Endothelial cell of umbilical vein (primary cell): ENCODE measurements at regions not wholly inside any gene's neighbourhood (a gene's known extent, or its start where the extent isn't known, plus 50 kb on each side); places are given as distances from the start of the nearest gene placed in this dataset.

Experiments used
- BruUV-seq: library from RNA; stranded (reverse); fragments of 400-500 nt; replicated peaks from 2 replicates; lab custom pipeline; 2021; lab: Mats Ljungman, UMichigan
- CTCF ChIA-PET: fragments of 300-600, 350-600 bp; sonication (Branson Sonifier 250); formaldehyde crosslinking; loops from one replicate; lab custom pipeline; 2021; ENCODE audit warnings: antibody characterized with exemption, inconsistent platforms; lab: Charles Lee
- POLR2A ChIA-PET: fragments of 300-600, 350-600 bp; sonication (Branson Sonifier 250); formaldehyde crosslinking; loops from one replicate; lab custom pipeline; 2021; ENCODE audit warnings: antibody characterized with exemption, inconsistent platforms; lab: Charles Lee
- DNase-seq: peaks from one replicate; pipeline ENCODE4 v3.0.0-alpha.2; 2011; ENCODE audit warnings: low read depth, low spot score
- FAIRE-seq: peaks from 2 replicates; lab custom pipeline; 2011; peaks lifted over from hg19 to GRCh38; lab: Jason Lieb, UNC
- H2AFZ ChIP-seq: 2 replicates; pipeline ENCODE4 v1.6.0; 2012; ENCODE audit warnings: low read depth, low read length, control low read depth, inconsistent platforms
- H3K27ac ChIP-seq: 2 replicates; pipeline ENCODE4 v1.5.1; 2011; ENCODE audit warnings: low read depth, mild to moderate bottlenecking, control low read depth, low read length, moderate library complexity; ENCODE audit not compliant: insufficient read depth
- H3K27me3 ChIP-seq, 2 experiments: 2 replicates each; pipeline versions ENCODE4 v1.6.0 to v1.6.1; 2011; ENCODE audit warnings: low read length in 2 of 2, mixed read lengths in 1 of 2; ENCODE audit not compliant: control insufficient read depth in 2 of 2, insufficient read depth in 2 of 2
- H3K36me3 ChIP-seq, 2 experiments: 2 replicates in 1 of 2; 3 replicates in 1 of 2; pipeline ENCODE4 v1.5.1; 2011; ENCODE audit warnings: low read length in 2 of 2, mild to moderate bottlenecking in 1 of 2, moderate library complexity in 1 of 2; ENCODE audit not compliant: control insufficient read depth in 2 of 2, insufficient read depth in 2 of 2; ENCODE audit errors: extremely low read depth in 1 of 2
- H3K4me1 ChIP-seq: 3 replicates; pipeline ENCODE4 v1.5.1; 2011; ENCODE audit warnings: mild to moderate bottlenecking, low read length; ENCODE audit not compliant: control insufficient read depth, insufficient read depth; ENCODE audit errors: extremely low read depth
- H3K4me2 ChIP-seq: 2 replicates; pipeline ENCODE4 v1.6.1; 2011; ENCODE audit warnings: low read length, control low read depth, mixed read lengths; ENCODE audit not compliant: insufficient read depth
- H3K4me3 ChIP-seq, 3 experiments: fragments of 200-600 bp in 1 of 3; sonication (generic), shearing (Covaris generic) in 1 of 3; replicated peaks in 1 of 3; 2 replicates each; pipeline ENCODE4 v1.5.1; 2011 to 2016; ENCODE audit warnings: control low read depth in 3 of 3, low read length in 3 of 3, mild to moderate bottlenecking in 2 of 3, inconsistent platforms in 1 of 3, low read depth in 1 of 3, moderate library complexity in 1 of 3; ENCODE audit not compliant: insufficient read depth in 1 of 3
- H3K79me2 ChIP-seq: 2 replicates; pipeline ENCODE4 v1.6.0; 2012; ENCODE audit warnings: low read length, inconsistent platforms; ENCODE audit not compliant: control insufficient read depth, insufficient read depth
- H3K9ac ChIP-seq: replicated peaks from 2 replicates; pipeline ENCODE3; 2011; ENCODE audit warnings: low read length, control low read depth; ENCODE audit not compliant: insufficient read depth; ENCODE audit errors: extremely low read depth
- H3K9me1 ChIP-seq: replicated peaks from 3 replicates; pipeline ENCODE4 v1.6.0; 2011; ENCODE audit warnings: mild to moderate bottlenecking, low read length; ENCODE audit not compliant: control insufficient read depth, insufficient read depth; ENCODE audit errors: extremely low read depth
- H3K9me3 ChIP-seq: replicated peaks from 2 replicates; pipeline ENCODE4 v1.5.1; 2012; ENCODE audit warnings: low read length, inconsistent platforms; ENCODE audit not compliant: control insufficient read depth, insufficient read depth
- H4K20me1 ChIP-seq: replicated peaks from 2 replicates; pipeline ENCODE3; 2011; ENCODE audit warnings: mild to moderate bottlenecking, low read length; ENCODE audit not compliant: control insufficient read depth, insufficient read depth; ENCODE audit errors: extremely low read depth
- CTCF ChIP-seq, 2 donors: IDR thresholded peaks; 1 replicate in 1 of 2; 2 replicates in 1 of 2; pipeline ENCODE4 v1.5.1; 2011; ENCODE audit warnings: low read length in 2 of 2, mild to moderate bottlenecking in 2 of 2, moderate library complexity in 2 of 2, control low read depth in 1 of 2, inconsistent platforms in 1 of 2, low read depth in 1 of 2; ENCODE audit not compliant: insufficient read depth in 1 of 2; ENCODE audit errors: extremely low read depth in 1 of 2
- EZH2 ChIP-seq: IDR thresholded peaks from 2 replicates; pipeline ENCODE4 v1.6.1; 2012; ENCODE audit warnings: borderline replicate concordance, low read depth, mild to moderate bottlenecking, moderate library complexity, low read length, inconsistent platforms; ENCODE audit not compliant: severe bottlenecking
- FOS ChIP-seq: IDR thresholded peaks from 2 replicates; pipeline ENCODE4 v1.6.1; 2011; ENCODE audit warnings: mild to moderate bottlenecking, low read length, moderate library complexity, borderline replicate concordance; ENCODE audit not compliant: insufficient read depth
- GATA2 ChIP-seq: IDR thresholded peaks from 2 replicates; pipeline ENCODE4 v1.7.0; 2011; ENCODE audit warnings: low read depth, mild to moderate bottlenecking, moderate library complexity, mixed read lengths, low read length; ENCODE audit not compliant: insufficient read length, insufficient read depth
- JUN ChIP-seq: IDR thresholded peaks from 2 replicates; pipeline ENCODE4 v1.6.1; 2011; ENCODE audit warnings: borderline replicate concordance, low read depth; ENCODE audit not compliant: insufficient read length, insufficient read depth
- MAX ChIP-seq: IDR thresholded peaks from 2 replicates; pipeline ENCODE4 v1.6.1; 2011; ENCODE audit not compliant: insufficient read depth, insufficient read length
- MYC ChIP-seq: IDR thresholded peaks from one replicate; pipeline ENCODE4 v1.6.1; 2011; ENCODE audit warnings: mild to moderate bottlenecking, low read depth, low read length
- POLR2A ChIP-seq: IDR thresholded peaks from 2 replicates; pipeline ENCODE4 v1.6.1; 2012; ENCODE audit warnings: low read depth, mild to moderate bottlenecking, control low read depth, low read length
- POLR2AphosphoS5 ChIP-seq: IDR thresholded peaks from 2 replicates; pipeline ENCODE4 v1.6.1; 2012; ENCODE audit warnings: low read depth, mild to moderate bottlenecking, control low read depth, low read length, moderate library complexity; ENCODE audit not compliant: insufficient read depth
- dilution Hi-C: fragments of 300-500 bp; cut with MboI; formaldehyde crosslinking; loops from one replicate; pipeline ENCODE4 v1.15.0; 2019; ENCODE audit warnings: low sequenced_read_pairs; ENCODE audit not compliant: extremely low pct_ligation_motif_present
- intact Hi-C: fragments of 100-400 bp; cut with micrococcal nuclease; formaldehyde crosslinking; loops from one replicate; pipeline ENCODE4 v1.10.0; 2022

GRCh38 chr2:6685447-6685846 is 180.3 kb downstream of the CMPK2 start:
- Histone ChIP-seq H4K20me1 (no peaks in the 10 kb centered on the region), H3K27ac (no peak overlapping the region), H3K4me3 (no peak overlapping the region), H3K9me3 (peaks cover 3% of the 10 kb centered on the region), H3K27me3 (no peaks in the 10 kb centered on the region), H3K4me1 (no peaks in the 10 kb centered on the region), H3K79me2 (no peaks in the 10 kb centered on the region), H3K36me3 (no peaks in the 10 kb centered on the region), H3K9ac (no peak overlapping the region), H3K4me2 (no peak overlapping the region), H3K9me1 (no peaks in the 10 kb centered on the region), H2AFZ (no peak overlapping the region)
- dilution Hi-C loops (no loop called here), intact Hi-C loops (no loop called here)
- TF ChIP-seq POLR2AphosphoS5 (no peak), MAX (no peak), JUN (no peak), MYC (no peak), FOS (no peak), EZH2 (no peak), CTCF (IDR thresholded peaks at IDR 0.05; ENCODE audit: extremely low read depth in 1 of 2, insufficient read depth in 1 of 2, low read depth in 1 of 2, low read length in 2 of 2) (no peak), GATA2 (no peak), POLR2A (no peak)
- DNase-seq (no peak), FAIRE-seq (no peak)
- ChIA-PET POLR2A (no interaction called here), CTCF (no interaction called here)
- no TSS peak for BruUV-seq
